ENCODE measurements at regions not wholly inside any gene's neighbourhood (a gene's known extent, or its start where the extent isn't known, plus 50 kb on each side); places are given as distances from the start of the nearest gene placed in this dataset.
"Not testable (repeated sequence)": the region's sequence is repeated elsewhere in the genome, so short reads cannot be mapped to it uniquely, and the experiment has no call there.

- DNase-seq, result no peak
Measured at GRCh38 chr12:34203866-34204620, 181.7 kb downstream of the ALG10 start.

GRCh38 chr12:34204830-34205285 lies 182.6 kb downstream of the ALG10 start:
- no peak for DNase-seq

- DNase-seq, result no peak
Measured at GRCh38 chr12:34205401-34205800, 183.1 kb downstream of the ALG10 start.

GRCh38 chr12:34206061-34206785 lies 183.9 kb downstream of the ALG10 start:
- DNase-seq, result no peak

- DNase-seq, result no peak
Measured at GRCh38 chr12:34207858-34208257, 185.6 kb downstream of the ALG10 start.

- DNase-seq, result no peak
Measured at GRCh38 chr12:34208331-34209258, 186.3 kb downstream of the ALG10 start.

- no peak for DNase-seq
Measured at GRCh38 chr12:34209259-34209835, 187.1 kb downstream of the ALG10 start.

- DNase-seq, result no peak
Measured at GRCh38 chr12:34210183-34210582, 187.9 kb downstream of the ALG10 start.

- DNase-seq, result no peak
Measured at GRCh38 chr12:34210689-34211530, 188.6 kb downstream of the ALG10 start.

- no peak for DNase-seq
Measured at GRCh38 chr12:34212651-34213050, 190.4 kb downstream of the ALG10 start.

GRCh38 chr12:34214011-34214410 lies 191.7 kb downstream of the ALG10 start:
- DNase-seq, result no peak

GRCh38 chr12:34215213-34215892 lies 193.1 kb downstream of the ALG10 start:
- no peak for DNase-seq

- no peak for DNase-seq
Measured at GRCh38 chr12:34215893-34216285, 193.6 kb downstream of the ALG10 start.

- DNase-seq, result no peak
Measured at GRCh38 chr12:34217660-34218059, 195.4 kb downstream of the ALG10 start.

GRCh38 chr12:34218193-34219045 lies 196.1 kb downstream of the ALG10 start:
- DNase-seq, result peak; percentile 79

- no peak for DNase-seq
Measured at GRCh38 chr12:34219046-34219770, 196.9 kb downstream of the ALG10 start.

- not testable (repeated sequence) for DNase-seq
Measured at GRCh38 chr12:34220079-34220478, 197.8 kb downstream of the ALG10 start.

- no peak for DNase-seq
Measured at GRCh38 chr12:34223640-34224039, 201.3 kb downstream of the ALG10 start.

GRCh38 chr12:34226044-34226443 lies 203.7 kb downstream of the ALG10 start:
- DNase-seq, result not testable (repeated sequence)

All from NCI-H82 (cell line).